A673 (cell line): ENCODE measurements at regions not wholly inside any gene's neighbourhood (a gene's known extent, or its start where the extent isn't known, plus 50 kb on each side); places are given as distances from the start of the nearest gene placed in this dataset.

Experiments used
- EZH2 ChIP-seq: fragments of 200-600 bp; sonication (generic); IDR thresholded peaks from 2 replicates; pipeline ENCODE4 v1.6.1; 2017; ENCODE audit warnings: borderline replicate concordance, low read depth, mild to moderate bottlenecking, mixed read lengths, antibody characterized with exemption, low read length; ENCODE audit not compliant: poor library complexity, severe bottlenecking
- TF ChIP-seq, protein P1 (sequence below): fragments of 300-800, 200-600 bp; sonication (generic); conservative IDR thresholded peaks from 2 replicates; pipeline ENCODE4 v1.5.1; 2017; ENCODE audit warnings: low read depth, mild to moderate bottlenecking, antibody characterized with exemption, low read length, moderate library complexity, mixed read lengths

DNA sequence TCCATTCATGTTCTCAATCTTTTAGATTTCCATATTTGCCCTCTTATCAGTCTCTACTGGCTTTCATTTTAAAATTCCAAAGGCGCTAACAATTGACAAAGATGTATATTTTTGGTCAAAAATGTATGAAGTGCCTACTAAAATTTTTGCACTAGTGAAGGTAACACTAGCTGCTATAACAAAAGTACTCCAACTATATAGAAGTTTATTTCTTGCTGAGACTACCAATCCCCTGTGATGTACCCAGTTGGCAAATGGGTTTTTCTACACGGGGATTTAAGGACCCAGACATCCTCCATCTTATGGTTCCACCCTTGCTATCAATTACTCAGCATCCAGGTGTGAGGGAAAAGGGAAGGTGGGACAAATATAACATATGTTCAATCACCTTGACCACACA is 75.3 kb upstream of the TSPAN8 start:
- TF ChIP-seq, protein P1, sequence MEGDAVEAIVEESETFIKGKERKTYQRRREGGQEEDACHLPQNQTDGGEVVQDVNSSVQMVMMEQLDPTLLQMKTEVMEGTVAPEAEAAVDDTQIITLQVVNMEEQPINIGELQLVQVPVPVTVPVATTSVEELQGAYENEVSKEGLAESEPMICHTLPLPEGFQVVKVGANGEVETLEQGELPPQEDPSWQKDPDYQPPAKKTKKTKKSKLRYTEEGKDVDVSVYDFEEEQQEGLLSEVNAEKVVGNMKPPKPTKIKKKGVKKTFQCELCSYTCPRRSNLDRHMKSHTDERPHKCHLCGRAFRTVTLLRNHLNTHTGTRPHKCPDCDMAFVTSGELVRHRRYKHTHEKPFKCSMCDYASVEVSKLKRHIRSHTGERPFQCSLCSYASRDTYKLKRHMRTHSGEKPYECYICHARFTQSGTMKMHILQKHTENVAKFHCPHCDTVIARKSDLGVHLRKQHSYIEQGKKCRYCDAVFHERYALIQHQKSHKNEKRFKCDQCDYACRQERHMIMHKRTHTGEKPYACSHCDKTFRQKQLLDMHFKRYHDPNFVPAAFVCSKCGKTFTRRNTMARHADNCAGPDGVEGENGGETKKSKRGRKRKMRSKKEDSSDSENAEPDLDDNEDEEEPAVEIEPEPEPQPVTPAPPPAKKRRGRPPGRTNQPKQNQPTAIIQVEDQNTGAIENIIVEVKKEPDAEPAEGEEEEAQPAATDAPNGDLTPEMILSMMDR: no peak
- TF ChIP-seq EZH2: no peak
